ENCODE measurements at regions not wholly inside any gene's neighbourhood (a gene's known extent, or its start where the extent isn't known, plus 50 kb on each side); places are given as distances from the start of the nearest gene placed in this dataset.

DNA sequence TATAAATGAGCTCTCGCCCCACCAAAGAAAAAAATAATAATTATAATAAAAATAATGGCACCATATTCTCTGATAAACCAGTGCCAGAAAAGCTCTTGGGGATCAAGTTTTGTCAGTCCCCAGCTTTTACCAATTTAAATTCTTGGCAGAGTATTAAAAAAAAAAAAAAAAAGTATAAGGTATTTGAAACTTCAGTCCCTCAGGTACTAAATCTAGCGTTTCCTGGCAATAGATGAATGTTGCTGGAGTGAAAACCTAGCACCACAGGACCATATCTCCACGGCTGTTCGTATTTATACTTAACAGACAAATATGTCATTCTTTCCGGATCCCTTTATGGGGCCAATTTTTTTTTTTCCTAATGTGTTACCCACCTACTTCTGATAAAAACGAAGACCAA is 646.2 kb downstream of the CCDC171 start:
- TF ChIP-seq DNMT1 (IDR thresholded peaks at IDR 0.05) (no peak), FOXJ3 (CRISPR knock-in tag; IDR thresholded peaks at IDR 0.05) (no peak), MAFK (IDR thresholded peaks at IDR 0.05; ENCODE audit: low read length) (no peak)
- TF ChIP-seq, protein P1, sequence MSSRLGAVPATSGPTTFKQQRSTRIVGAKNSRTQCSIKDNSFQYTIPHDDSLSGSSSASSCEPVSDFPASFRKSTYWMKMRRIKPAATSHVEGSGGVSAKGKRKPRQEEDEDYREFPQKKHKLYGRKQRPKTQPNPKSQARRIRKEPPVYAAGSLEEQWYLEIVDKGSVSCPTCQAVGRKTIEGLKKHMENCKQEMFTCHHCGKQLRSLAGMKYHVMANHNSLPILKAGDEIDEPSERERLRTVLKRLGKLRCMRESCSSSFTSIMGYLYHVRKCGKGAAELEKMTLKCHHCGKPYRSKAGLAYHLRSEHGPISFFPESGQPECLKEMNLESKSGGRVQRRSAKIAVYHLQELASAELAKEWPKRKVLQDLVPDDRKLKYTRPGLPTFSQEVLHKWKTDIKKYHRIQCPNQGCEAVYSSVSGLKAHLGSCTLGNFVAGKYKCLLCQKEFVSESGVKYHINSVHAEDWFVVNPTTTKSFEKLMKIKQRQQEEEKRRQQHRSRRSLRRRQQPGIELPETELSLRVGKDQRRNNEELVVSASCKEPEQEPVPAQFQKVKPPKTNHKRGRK (tag; IDR thresholded peaks at IDR 0.05) = no peak
- TF ChIP-seq, protein P2, sequence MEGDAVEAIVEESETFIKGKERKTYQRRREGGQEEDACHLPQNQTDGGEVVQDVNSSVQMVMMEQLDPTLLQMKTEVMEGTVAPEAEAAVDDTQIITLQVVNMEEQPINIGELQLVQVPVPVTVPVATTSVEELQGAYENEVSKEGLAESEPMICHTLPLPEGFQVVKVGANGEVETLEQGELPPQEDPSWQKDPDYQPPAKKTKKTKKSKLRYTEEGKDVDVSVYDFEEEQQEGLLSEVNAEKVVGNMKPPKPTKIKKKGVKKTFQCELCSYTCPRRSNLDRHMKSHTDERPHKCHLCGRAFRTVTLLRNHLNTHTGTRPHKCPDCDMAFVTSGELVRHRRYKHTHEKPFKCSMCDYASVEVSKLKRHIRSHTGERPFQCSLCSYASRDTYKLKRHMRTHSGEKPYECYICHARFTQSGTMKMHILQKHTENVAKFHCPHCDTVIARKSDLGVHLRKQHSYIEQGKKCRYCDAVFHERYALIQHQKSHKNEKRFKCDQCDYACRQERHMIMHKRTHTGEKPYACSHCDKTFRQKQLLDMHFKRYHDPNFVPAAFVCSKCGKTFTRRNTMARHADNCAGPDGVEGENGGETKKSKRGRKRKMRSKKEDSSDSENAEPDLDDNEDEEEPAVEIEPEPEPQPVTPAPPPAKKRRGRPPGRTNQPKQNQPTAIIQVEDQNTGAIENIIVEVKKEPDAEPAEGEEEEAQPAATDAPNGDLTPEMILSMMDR (IDR thresholded peaks at IDR 0.05 in 2 of 3, conservative IDR thresholded peaks at IDR 0.05 in 1 of 3; ENCODE audit: insufficient read depth in 2 of 3, low read depth in 1 of 3, low read length in 3 of 3) = no peak
- TF ChIP-seq, protein P3, sequence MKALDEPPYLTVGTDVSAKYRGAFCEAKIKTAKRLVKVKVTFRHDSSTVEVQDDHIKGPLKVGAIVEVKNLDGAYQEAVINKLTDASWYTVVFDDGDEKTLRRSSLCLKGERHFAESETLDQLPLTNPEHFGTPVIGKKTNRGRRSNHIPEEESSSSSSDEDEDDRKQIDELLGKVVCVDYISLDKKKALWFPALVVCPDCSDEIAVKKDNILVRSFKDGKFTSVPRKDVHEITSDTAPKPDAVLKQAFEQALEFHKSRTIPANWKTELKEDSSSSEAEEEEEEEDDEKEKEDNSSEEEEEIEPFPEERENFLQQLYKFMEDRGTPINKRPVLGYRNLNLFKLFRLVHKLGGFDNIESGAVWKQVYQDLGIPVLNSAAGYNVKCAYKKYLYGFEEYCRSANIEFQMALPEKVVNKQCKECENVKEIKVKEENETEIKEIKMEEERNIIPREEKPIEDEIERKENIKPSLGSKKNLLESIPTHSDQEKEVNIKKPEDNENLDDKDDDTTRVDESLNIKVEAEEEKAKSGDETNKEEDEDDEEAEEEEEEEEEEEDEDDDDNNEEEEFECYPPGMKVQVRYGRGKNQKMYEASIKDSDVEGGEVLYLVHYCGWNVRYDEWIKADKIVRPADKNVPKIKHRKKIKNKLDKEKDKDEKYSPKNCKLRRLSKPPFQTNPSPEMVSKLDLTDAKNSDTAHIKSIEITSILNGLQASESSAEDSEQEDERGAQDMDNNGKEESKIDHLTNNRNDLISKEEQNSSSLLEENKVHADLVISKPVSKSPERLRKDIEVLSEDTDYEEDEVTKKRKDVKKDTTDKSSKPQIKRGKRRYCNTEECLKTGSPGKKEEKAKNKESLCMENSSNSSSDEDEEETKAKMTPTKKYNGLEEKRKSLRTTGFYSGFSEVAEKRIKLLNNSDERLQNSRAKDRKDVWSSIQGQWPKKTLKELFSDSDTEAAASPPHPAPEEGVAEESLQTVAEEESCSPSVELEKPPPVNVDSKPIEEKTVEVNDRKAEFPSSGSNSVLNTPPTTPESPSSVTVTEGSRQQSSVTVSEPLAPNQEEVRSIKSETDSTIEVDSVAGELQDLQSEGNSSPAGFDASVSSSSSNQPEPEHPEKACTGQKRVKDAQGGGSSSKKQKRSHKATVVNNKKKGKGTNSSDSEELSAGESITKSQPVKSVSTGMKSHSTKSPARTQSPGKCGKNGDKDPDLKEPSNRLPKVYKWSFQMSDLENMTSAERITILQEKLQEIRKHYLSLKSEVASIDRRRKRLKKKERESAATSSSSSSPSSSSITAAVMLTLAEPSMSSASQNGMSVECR (CRISPR knock-in tag; IDR thresholded peaks at IDR 0.05) = no peak

Data from K562 (cell line).